ENCODE measurements at regions not wholly inside any gene's neighbourhood (a gene's known extent, or its start where the extent isn't known, plus 50 kb on each side); places are given as distances from the start of the nearest gene placed in this dataset.

DNA sequence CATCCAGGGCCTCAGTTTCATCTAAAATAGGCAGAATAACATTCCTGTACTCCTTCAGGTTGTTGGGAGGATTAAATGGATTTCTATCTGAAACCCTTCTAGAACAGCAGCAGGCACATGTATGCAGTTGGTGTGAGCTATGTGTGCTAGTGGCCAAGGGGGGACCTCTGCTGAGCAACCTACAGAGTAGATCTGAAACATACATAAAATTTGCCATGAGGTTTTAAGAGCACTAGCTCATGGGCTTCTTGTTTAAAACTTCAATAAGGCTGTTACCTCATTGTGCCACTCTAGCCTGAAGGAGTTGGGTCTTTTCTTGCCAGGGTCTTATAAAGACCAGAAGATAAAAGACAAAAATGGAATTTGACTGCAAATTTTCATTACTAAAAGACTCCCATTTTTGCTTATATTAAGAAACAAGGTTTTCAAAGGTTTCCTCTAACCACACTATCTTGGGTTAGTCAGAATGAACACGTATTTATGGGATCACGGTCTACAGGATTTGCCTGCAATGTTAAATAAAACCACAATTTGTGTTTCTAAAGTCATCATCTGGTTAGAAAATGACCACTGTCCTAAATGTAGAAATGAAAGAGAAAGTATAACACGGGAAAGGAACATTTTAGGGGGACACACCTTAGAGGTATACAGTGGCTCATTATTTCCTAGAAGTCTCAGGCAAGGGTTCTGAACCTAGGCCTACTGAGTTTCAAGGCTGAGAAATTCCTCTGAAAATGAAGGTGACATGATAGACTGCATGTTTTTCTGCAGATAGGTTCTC, 144.9 kb upstream of the OLIG3 start (continued):
- no peak for TF ChIP-seq MAX (IDR thresholded peaks at IDR 0.05)
- TF ChIP-seq HOXB13 (CRISPR knock-in tag; IDR thresholded peaks at IDR 0.05; ENCODE audit: low read depth) = no peak
- no peak for TF ChIP-seq FOSL2 (IDR thresholded peaks at IDR 0.05)
- no peak for TF ChIP-seq FOSL2 (CRISPR knock-in tag; IDR thresholded peaks at IDR 0.05)
- no peak for TF ChIP-seq TFCP2L1 (CRISPR knock-in tag; IDR thresholded peaks at IDR 0.05)
- TF ChIP-seq SMC3 (IDR thresholded peaks at IDR 0.05) = no peak
- no peak for TF ChIP-seq CTCF (IDR thresholded peaks at IDR 0.05)
- TF ChIP-seq RNF2 (IDR thresholded peaks at IDR 0.05; ENCODE audit: borderline replicate concordance, low read depth) = no peak
- no peak for TF ChIP-seq KDM1A (IDR thresholded peaks at IDR 0.05; ENCODE audit: low read depth)

DNA sequence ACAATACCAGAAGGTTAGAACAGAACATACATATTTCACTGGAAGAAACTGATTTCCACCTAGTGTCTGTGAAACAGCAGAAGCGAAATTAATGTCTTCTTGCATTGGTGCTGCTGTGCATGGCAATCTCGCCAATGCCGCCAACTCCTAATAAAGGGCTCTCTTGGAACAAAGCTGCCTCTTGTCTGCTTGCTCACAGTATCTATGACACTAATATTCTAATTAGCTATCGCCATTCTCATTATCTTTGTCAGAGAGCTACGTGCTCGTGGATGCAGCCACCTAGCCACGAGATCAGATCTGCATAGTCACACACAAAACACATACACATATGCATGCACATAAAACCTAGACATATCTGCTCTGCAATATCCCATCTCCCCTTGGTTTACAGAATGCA, 145.9 kb upstream of the OLIG3 start:
- CTCF ChIA-PET = interaction anchor here (1.2 kb wide), 1 partner anchor 13 kb away, joined by 3 read pairs; no protein-coding TSS in a partner anchor

More for the DNA sequence above, 145.9 kb upstream of the OLIG3 start:
- 87% methylated on average over 7 of the region's 7 CpGs for WGBS (ENCODE audit: missing lambda C conversion rate)
- DNase-seq (ENCODE audit: low read depth in 1 of 2, low spot score in 1 of 2) (no peak), ATAC-seq (no peak), FAIRE-seq (no peak)
- TF ChIP-seq JUN (IDR thresholded peaks at IDR 0.05) (no peak), POLR2AphosphoS2 (conservative IDR thresholded peaks at IDR 0.05; ENCODE audit: low read length) (no peak), HOXB5 (CRISPR knock-in tag; IDR thresholded peaks at IDR 0.05) (no peak), CBX8 (IDR thresholded peaks at IDR 0.05) (no peak), CHD4 (IDR thresholded peaks at IDR 0.05; ENCODE audit: borderline replicate concordance) (no peak), NR3C1 (IDR thresholded peaks at IDR 0.05) (no peak), KDM5A (IDR thresholded peaks at IDR 0.05) (no peak), CTCF (IDR thresholded peaks at IDR 0.05) (no peak), ELK1 (IDR thresholded peaks at IDR 0.05; ENCODE audit: low read depth, low read length) (no peak), HDAC2 (IDR thresholded peaks at IDR 0.05) (no peak), TFCP2L1 (CRISPR knock-in tag; IDR thresholded peaks at IDR 0.05) (no peak), CBX2 (IDR thresholded peaks at IDR 0.05; ENCODE audit: borderline replicate concordance, low read depth) (no peak), MAZ (IDR thresholded peaks at IDR 0.05; ENCODE audit: borderline replicate concordance, low read depth, low read length) (no peak)
- H3K4me3 ChIP-seq = no peak overlapping the region
- POLR2A ChIA-PET = no interaction called here
- no peak overlapping the region for H3K4me2 ChIP-seq
- peaks cover 11% of the 10 kb centered on the region; the same call in 1 of the 3 replicates for H3K4me1 ChIP-seq
- no peaks in the 10 kb centered on the region for H3K9me3 ChIP-seq
- no peak overlapping the region for H3K27ac ChIP-seq

All from A549 (cell line).